ENCODE measurements at regions not wholly inside any gene's neighbourhood (a gene's known extent, or its start where the extent isn't known, plus 50 kb on each side); places are given as distances from the start of the nearest gene placed in this dataset.

- no peak for TF ChIP-seq KLF10 (tag by site-specific recombination; IDR thresholded peaks at IDR 0.05)
- TF ChIP-seq ZNF114 (tag by site-specific recombination; IDR thresholded peaks at IDR 0.05): no peak
- no peak for TF ChIP-seq ZNF184 (tag by site-specific recombination; IDR thresholded peaks at IDR 0.05)
- TF ChIP-seq KLF17 (tag by site-specific recombination; IDR thresholded peaks at IDR 0.05): no peak
- TF ChIP-seq ZNF121 (tag by site-specific recombination; IDR thresholded peaks at IDR 0.05): no peak
- no peak for TF ChIP-seq ZNF19 (tag by site-specific recombination; IDR thresholded peaks at IDR 0.05; ENCODE audit: low read depth)
- no peak for TF ChIP-seq ZNF549 (tag by site-specific recombination; IDR thresholded peaks at IDR 0.05)
- no peak for TF ChIP-seq YY1 (tag by site-specific recombination; IDR thresholded peaks at IDR 0.05)
- peak; percentile 70; the same call in 1 of the 2 replicates for TF ChIP-seq ZNF660 (tag by site-specific recombination; IDR thresholded peaks at IDR 0.05)
- TF ChIP-seq, protein P1, sequence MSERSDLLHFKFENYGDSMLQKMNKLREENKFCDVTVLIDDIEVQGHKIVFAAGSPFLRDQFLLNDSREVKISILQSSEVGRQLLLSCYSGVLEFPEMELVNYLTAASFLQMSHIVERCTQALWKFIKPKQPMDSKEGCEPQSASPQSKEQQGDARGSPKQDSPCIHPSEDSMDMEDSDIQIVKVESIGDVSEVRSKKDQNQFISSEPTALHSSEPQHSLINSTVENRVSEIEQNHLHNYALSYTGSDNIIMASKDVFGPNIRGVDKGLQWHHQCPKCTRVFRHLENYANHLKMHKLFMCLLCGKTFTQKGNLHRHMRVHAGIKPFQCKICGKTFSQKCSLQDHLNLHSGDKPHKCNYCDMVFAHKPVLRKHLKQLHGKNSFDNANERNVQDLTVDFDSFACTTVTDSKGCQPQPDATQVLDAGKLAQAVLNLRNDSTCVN (tag by site-specific recombination; optimal IDR thresholded peaks at IDR 0.05): no peak
- TF ChIP-seq ZNF214 (tag by site-specific recombination; IDR thresholded peaks at IDR 0.05; ENCODE audit: borderline replicate concordance): no peak
- TF ChIP-seq, protein P2, sequence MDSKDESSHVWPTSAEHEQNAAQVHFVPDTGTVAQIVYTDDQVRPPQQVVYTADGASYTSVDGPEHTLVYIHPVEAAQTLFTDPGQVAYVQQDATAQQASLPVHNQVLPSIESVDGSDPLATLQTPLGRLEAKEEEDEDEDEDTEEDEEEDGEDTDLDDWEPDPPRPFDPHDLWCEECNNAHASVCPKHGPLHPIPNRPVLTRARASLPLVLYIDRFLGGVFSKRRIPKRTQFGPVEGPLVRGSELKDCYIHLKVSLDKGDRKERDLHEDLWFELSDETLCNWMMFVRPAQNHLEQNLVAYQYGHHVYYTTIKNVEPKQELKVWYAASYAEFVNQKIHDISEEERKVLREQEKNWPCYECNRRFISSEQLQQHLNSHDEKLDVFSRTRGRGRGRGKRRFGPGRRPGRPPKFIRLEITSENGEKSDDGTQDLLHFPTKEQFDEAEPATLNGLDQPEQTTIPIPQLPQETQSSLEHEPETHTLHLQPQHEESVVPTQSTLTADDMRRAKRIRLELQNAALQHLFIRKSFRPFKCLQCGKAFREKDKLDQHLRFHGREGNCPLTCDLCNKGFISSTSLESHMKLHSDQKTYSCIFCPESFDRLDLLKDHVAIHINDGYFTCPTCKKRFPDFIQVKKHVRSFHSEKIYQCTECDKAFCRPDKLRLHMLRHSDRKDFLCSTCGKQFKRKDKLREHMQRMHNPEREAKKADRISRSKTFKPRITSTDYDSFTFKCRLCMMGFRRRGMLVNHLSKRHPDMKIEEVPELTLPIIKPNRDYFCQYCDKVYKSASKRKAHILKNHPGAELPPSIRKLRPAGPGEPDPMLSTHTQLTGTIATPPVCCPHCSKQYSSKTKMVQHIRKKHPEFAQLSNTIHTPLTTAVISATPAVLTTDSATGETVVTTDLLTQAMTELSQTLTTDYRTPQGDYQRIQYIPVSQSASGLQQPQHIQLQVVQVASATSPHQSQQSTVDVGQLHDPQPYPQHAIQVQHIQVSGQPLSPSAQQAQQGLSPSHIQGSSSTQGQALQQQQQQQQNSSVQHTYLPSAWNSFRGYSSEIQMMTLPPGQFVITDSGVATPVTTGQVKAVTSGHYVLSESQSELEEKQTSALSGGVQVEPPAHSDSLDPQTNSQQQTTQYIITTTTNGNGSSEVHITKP (tag by site-specific recombination; IDR thresholded peaks at IDR 0.05): 0 out of 2 replicates have a peak, but pooled peaks have one; percentile 25
- TF ChIP-seq MZF1 (tag by site-specific recombination; IDR thresholded peaks at IDR 0.05; ENCODE audit: borderline replicate concordance): no peak
- no peak for TF ChIP-seq ELK4 (IDR thresholded peaks at IDR 0.05; ENCODE audit: borderline replicate concordance, low read depth, low read length)
- TF ChIP-seq, protein P3, sequence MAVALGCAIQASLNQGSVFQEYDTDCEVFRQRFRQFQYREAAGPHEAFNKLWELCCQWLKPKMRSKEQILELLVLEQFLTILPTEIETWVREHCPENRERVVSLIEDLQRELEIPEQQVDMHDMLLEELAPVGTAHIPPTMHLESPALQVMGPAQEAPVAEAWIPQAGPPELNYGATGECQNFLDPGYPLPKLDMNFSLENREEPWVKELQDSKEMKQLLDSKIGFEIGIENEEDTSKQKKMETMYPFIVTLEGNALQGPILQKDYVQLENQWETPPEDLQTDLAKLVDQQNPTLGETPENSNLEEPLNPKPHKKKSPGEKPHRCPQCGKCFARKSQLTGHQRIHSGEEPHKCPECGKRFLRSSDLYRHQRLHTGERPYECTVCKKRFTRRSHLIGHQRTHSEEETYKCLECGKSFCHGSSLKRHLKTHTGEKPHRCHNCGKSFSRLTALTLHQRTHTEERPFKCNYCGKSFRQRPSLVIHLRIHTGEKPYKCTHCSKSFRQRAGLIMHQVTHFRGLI (tag by site-specific recombination; IDR thresholded peaks at IDR 0.05): no peak
- TF ChIP-seq, protein P4, sequence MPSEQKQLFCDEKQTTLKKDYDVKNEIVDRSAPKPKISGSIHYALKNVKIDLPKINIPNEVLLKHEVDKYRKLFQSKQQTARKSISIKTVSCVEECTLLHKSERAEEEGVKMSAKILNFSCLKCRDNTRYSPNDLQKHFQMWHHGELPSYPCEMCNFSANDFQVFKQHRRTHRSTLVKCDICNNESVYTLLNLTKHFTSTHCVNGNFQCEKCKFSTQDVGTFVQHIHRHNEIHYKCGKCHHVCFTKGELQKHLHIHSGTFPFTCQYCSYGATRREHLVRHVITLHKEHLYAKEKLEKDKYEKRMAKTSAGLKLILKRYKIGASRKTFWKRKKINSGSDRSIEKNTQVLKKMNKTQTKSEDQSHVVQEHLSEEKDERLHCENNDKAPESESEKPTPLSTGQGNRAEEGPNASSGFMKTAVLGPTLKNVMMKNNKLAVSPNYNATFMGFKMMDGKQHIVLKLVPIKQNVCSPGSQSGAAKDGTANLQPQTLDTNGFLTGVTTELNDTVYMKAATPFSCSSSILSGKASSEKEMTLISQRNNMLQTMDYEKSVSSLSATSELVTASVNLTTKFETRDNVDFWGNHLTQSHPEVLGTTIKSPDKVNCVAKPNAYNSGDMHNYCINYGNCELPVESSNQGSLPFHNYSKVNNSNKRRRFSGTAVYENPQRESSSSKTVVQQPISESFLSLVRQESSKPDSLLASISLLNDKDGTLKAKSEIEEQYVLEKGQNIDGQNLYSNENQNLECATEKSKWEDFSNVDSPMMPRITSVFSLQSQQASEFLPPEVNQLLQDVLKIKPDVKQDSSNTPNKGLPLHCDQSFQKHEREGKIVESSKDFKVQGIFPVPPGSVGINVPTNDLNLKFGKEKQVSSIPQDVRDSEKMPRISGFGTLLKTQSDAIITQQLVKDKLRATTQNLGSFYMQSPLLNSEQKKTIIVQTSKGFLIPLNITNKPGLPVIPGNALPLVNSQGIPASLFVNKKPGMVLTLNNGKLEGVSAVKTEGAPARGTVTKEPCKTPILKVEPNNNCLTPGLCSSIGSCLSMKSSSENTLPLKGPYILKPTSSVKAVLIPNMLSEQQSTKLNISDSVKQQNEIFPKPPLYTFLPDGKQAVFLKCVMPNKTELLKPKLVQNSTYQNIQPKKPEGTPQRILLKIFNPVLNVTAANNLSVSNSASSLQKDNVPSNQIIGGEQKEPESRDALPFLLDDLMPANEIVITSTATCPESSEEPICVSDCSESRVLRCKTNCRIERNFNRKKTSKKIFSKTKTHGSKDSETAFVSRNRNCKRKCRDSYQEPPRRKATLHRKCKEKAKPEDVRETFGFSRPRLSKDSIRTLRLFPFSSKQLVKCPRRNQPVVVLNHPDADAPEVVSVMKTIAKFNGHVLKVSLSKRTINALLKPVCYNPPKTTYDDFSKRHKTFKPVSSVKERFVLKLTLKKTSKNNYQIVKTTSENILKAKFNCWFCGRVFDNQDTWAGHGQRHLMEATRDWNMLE (tag by site-specific recombination; conservative IDR thresholded peaks at IDR 0.05; ENCODE audit: low read depth): no peak
- TF ChIP-seq REPIN1 (tag by site-specific recombination; IDR thresholded peaks at IDR 0.05; ENCODE audit: low read depth): no peak
- TF ChIP-seq ZSCAN30 (tag by site-specific recombination; IDR thresholded peaks at IDR 0.05): 0 out of 2 replicates have a peak, but pooled peaks have one; percentile 24
- TF ChIP-seq, protein P5, sequence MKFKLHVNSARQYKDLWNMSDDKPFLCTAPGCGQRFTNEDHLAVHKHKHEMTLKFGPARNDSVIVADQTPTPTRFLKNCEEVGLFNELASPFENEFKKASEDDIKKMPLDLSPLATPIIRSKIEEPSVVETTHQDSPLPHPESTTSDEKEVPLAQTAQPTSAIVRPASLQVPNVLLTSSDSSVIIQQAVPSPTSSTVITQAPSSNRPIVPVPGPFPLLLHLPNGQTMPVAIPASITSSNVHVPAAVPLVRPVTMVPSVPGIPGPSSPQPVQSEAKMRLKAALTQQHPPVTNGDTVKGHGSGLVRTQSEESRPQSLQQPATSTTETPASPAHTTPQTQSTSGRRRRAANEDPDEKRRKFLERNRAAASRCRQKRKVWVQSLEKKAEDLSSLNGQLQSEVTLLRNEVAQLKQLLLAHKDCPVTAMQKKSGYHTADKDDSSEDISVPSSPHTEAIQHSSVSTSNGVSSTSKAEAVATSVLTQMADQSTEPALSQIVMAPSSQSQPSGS (tag by site-specific recombination; IDR thresholded peaks at IDR 0.05; ENCODE audit: low read depth): no peak
- no peak for TF ChIP-seq ZFP69B (tag by site-specific recombination; IDR thresholded peaks at IDR 0.05)
- TF ChIP-seq ZEB2 (tag by site-specific recombination; IDR thresholded peaks at IDR 0.05): peak; percentile 19; the same call in 1 of the 2 replicates
- no peak for TF ChIP-seq ZNF621 (tag by site-specific recombination; IDR thresholded peaks at IDR 0.05)
- no peak for TF ChIP-seq HOXC10 (CRISPR knock-in tag; IDR thresholded peaks at IDR 0.05)
These were observed 276.3 kb upstream of the FAR2 start (continued) for GRCh38 chr12:28872654-28873268.

Measured in HEK293 (cell line).